HEK293T (cell line): ENCODE measurements at regions not wholly inside any gene's neighbourhood (a gene's known extent, or its start where the extent isn't known, plus 50 kb on each side); places are given as distances from the start of the nearest gene placed in this dataset.

Experiments
- CTCF ChIA-PET: fragments of 350-600 bp; formaldehyde crosslinking; extraction: SDS; loops from one replicate; lab custom pipeline; 2021; ENCODE audit warnings: antibody characterized with exemption, inconsistent platforms; lab: Yijun Ruan, JAX
- POLR2A ChIA-PET: fragments of 350-600 bp; formaldehyde crosslinking; extraction: SDS; loops from one replicate; lab custom pipeline; 2020; ENCODE audit warnings: antibody characterized with exemption, inconsistent platforms; lab: Yijun Ruan, JAX
- DNase-seq: peaks from one replicate; pipeline ENCODE4 v3.0.0; 2012; ENCODE audit warnings: mixed read lengths; ENCODE audit errors: extremely low spot score
- ARNT ChIP-seq: fragments of 450-650 bp; IDR thresholded peaks from 2 replicates; pipeline ENCODE4 v1.6.1; 2017; ENCODE audit warnings: mild to moderate bottlenecking
- BHLHE40 ChIP-seq: fragments of 450-650 bp; IDR thresholded peaks from 2 replicates; pipeline ENCODE4 v1.6.1; 2016; ENCODE audit warnings: mild to moderate bottlenecking, moderate library complexity, borderline replicate concordance
- CTBP1 ChIP-seq: fragments of 450-650 bp; IDR thresholded peaks from 2 replicates; pipeline ENCODE4 v1.6.1; 2016; ENCODE audit warnings: borderline replicate concordance
- ELF4 ChIP-seq: fragments of 450-650 bp; IDR thresholded peaks from 2 replicates; pipeline ENCODE4 v1.6.1; 2017; ENCODE audit warnings: antibody characterized with exemption
- FOXA1 ChIP-seq: fragments of 450-650 bp; IDR thresholded peaks from 2 replicates; pipeline ENCODE4 v1.6.1; 2016; ENCODE audit warnings: mild to moderate bottlenecking
- FOXK2 ChIP-seq: fragments of 450-650 bp; IDR thresholded peaks from 2 replicates; pipeline ENCODE4 v1.6.1; 2016; ENCODE audit warnings: mild to moderate bottlenecking
- FOXM1 ChIP-seq: fragments of 450-650 bp; IDR thresholded peaks from 2 replicates; pipeline ENCODE4 v1.6.1; 2017; ENCODE audit warnings: mild to moderate bottlenecking, borderline replicate concordance
- HDGF ChIP-seq: fragments of 450-650 bp; IDR thresholded peaks from 2 replicates; pipeline ENCODE4 v1.6.1; 2017; ENCODE audit warnings: antibody characterized with exemption, borderline replicate concordance
- L3MBTL2 ChIP-seq: fragments of 450-650 bp; conservative IDR thresholded peaks from 2 replicates; pipeline ENCODE4 v1.6.1; 2016; ENCODE audit warnings: mild to moderate bottlenecking
- LEF1 ChIP-seq: fragments of 450-650 bp; IDR thresholded peaks from 2 replicates; pipeline ENCODE4 v1.6.1; 2017; ENCODE audit warnings: mild to moderate bottlenecking, borderline replicate concordance
- NFRKB ChIP-seq: fragments of 450-650 bp; IDR thresholded peaks from 2 replicates; pipeline ENCODE4 v1.6.1; 2016; ENCODE audit warnings: mild to moderate bottlenecking, moderate library complexity
- PKNOX1 ChIP-seq: fragments of 450-650 bp; IDR thresholded peaks from 2 replicates; pipeline ENCODE4 v1.6.1; 2016
- SP1 ChIP-seq: fragments of 450-650 bp; IDR thresholded peaks from 2 replicates; pipeline ENCODE4 v1.6.1; 2017
- SUZ12 ChIP-seq: fragments of 450-650 bp; IDR thresholded peaks from 2 replicates; pipeline ENCODE4 v1.6.1; 2016; ENCODE audit warnings: mild to moderate bottlenecking
- TARDBP ChIP-seq: fragments of 450-650 bp; IDR thresholded peaks from 2 replicates; pipeline ENCODE4 v1.6.1; 2016
- ZNF384 ChIP-seq: fragments of 450-650 bp; IDR thresholded peaks from 2 replicates; pipeline ENCODE4 v1.6.1; 2016

GRCh38 chr2:2890246-2890645, 487.4 kb downstream of the EIPR1 start:
- ChIA-PET CTCF (no interaction called here), POLR2A (no interaction called here)
- TF ChIP-seq ELF4: no peak
- TF ChIP-seq BHLHE40: no peak
- no peak for TF ChIP-seq LEF1
- no peak for TF ChIP-seq ARNT
- TF ChIP-seq TARDBP: no peak
- no peak for TF ChIP-seq L3MBTL2
- TF ChIP-seq HDGF: no peak
- no peak for TF ChIP-seq SUZ12
- TF ChIP-seq PKNOX1: no peak
- no peak for TF ChIP-seq FOXA1
- no peak for TF ChIP-seq SP1
- TF ChIP-seq CTBP1: no peak
- no peak for TF ChIP-seq FOXM1
- TF ChIP-seq FOXK2: no peak
- no peak for TF ChIP-seq NFRKB
- no peak for TF ChIP-seq ZNF384
- DNase-seq: no peak

- DNase-seq: no peak
- TF ChIP-seq FOXK2 (no peak), NFRKB (no peak), LEF1 (no peak), PKNOX1 (no peak), HDGF (no peak), BHLHE40 (no peak), L3MBTL2 (no peak), ZNF384 (no peak), ELF4 (no peak), FOXM1 (no peak), TARDBP (no peak)
- POLR2A ChIA-PET: no interaction called here
- CTCF ChIA-PET: no interaction called here
Observed at GRCh38 chr2:2889646-2890045, 488.0 kb downstream of the EIPR1 start.

DNA sequence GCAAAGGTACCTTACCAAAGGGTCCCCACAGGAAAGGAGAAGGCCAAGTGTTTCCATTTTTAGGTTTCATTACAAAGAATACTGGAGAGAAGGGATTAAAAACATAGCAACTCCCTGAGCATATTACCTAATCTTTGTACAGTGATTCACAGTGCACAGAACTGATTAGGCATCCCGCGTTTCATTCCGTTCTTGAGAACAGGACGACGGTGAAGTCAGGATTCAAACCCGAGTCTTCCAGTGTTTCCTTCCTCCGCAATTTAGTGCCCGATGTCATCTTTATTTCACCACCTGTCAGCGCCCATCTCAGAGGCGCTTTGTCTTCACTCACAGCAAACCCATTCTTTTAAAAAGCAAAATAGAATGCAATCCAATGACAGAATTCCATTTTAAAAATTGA, 488.5 kb downstream of the EIPR1 start:
- DNase-seq: no peak
- no peak for TF ChIP-seq ZNF384
- TF ChIP-seq LEF1: no peak
- TF ChIP-seq FOXA1: no peak
- TF ChIP-seq PKNOX1: no peak
- TF ChIP-seq L3MBTL2: no peak
- TF ChIP-seq SUZ12: no peak
- no peak for TF ChIP-seq BHLHE40
- no peak for TF ChIP-seq ARNT
- no peak for TF ChIP-seq TARDBP
- TF ChIP-seq FOXK2: no peak
- no peak for TF ChIP-seq ELF4
- no peak for TF ChIP-seq NFRKB
- no peak for TF ChIP-seq FOXM1
- no peak for TF ChIP-seq HDGF
- TF ChIP-seq CTBP1: no peak
- no peak for TF ChIP-seq SP1
- ChIA-PET POLR2A (no interaction called here), CTCF (no interaction called here)

DNA sequence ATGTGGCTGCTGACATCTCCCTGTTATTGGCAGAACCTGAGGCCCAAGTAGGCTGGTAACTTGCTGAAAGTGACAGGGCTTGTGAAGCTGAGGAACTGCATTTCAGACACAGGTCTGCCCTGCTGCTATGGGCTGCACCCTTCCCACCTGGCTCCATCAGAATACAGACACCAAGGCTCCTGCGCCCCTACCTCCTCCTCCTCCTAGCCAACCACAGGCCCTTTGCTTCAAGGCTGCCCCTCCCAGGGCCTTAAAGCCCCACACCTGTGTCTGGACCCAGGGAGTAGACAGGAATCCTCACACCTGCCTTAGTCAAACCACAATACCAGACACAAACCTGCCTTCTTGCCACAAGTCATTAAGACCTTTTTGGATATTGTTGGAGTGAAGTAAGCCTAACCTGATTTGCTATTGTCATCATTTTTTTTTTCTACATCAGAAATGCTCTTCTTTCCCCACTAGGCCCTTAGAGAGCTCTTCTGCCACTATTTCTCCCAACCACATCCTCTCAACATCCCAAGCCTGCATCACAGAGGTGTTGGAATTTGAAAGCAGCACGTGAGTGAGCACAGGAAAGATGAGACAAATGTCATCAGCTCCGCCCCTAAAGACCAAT, 489.7 kb downstream of the EIPR1 start:
- TF ChIP-seq ELF4: no peak
- no peak for TF ChIP-seq TARDBP
- no peak for DNase-seq
- CTCF ChIA-PET: no interaction called here
- POLR2A ChIA-PET: no interaction called here

GRCh38 chr2:2886922-2887321, 490.7 kb downstream of the EIPR1 start:
- ChIA-PET POLR2A (no interaction called here), CTCF (no interaction called here)
- TF ChIP-seq HDGF (no peak), ELF4 (no peak), TARDBP (no peak), SUZ12 (no peak), LEF1 (no peak), CTBP1 (no peak), NFRKB (no peak)
- DNase-seq: no peak

- ChIA-PET POLR2A (no interaction called here), CTCF (no interaction called here)
- no peak for TF ChIP-seq ZNF384
- TF ChIP-seq SP1: no peak
- DNase-seq: no peak
Observed at GRCh38 chr2:2881499-2881898, 496.1 kb downstream of the EIPR1 start.

DNA sequence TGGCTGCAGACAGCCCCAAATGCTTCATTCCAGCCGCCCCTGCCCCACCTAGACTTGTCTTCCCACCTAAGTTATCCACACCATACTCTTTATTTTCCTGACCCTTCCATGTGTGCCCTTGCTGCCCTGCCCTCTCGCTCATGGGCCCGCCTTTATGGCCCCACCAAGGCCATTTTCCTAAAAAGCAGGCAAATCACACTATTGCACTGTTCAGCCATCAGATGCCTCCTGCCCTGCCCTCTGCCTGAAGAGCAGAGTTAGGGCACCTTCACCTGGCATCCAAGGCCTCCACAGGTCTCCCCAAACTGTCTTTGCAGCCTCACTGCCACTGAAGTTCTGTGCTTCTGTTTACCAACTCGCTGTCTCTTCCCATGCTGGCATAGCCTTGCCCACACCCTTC, 496.7 kb downstream of the EIPR1 start:
- ChIA-PET POLR2A (no interaction called here), CTCF (no interaction called here)
- DNase-seq: no peak
- TF ChIP-seq ZNF384 (no peak), SP1 (no peak), HDGF (no peak), FOXA1 (no peak), FOXM1 (no peak), L3MBTL2 (no peak), NFRKB (no peak), TARDBP (no peak), PKNOX1 (no peak), ARNT (no peak), BHLHE40 (no peak)
